GM13977 (cell line): ENCODE measurements at regions not wholly inside any gene's neighbourhood (a gene's known extent, or its start where the extent isn't known, plus 50 kb on each side); places are given as distances from the start of the nearest gene placed in this dataset.

Experiments
- DNase-seq: peaks from one replicate; pipeline ENCODE4 v3.0.0; 2012; ENCODE audit warnings: low spot score
- CTCF ChIP-seq: IDR thresholded peaks from 2 replicates; pipeline ENCODE4 v1.5.1; 2012; ENCODE audit warnings: mild to moderate bottlenecking, control low read depth; ENCODE audit not compliant: insufficient read depth; ENCODE audit errors: extremely low read depth, missing control alignments
- in situ Hi-C: fragments of 300-500 bp; cut with MboI; formaldehyde crosslinking; loops from one replicate; pipeline ENCODE4 v1.12.0; 2022; ENCODE audit warnings: low sequenced_read_pairs, low pct_unique_long_range_greater_than_20kb, mixed read lengths, inconsistent platforms; ENCODE audit not compliant: unreplicated experiment

- no peak for TF ChIP-seq CTCF
- in situ Hi-C loops = no loop called here
- no peak for DNase-seq
Measured at GRCh38 chr15:45842151-45842550, 207.3 kb downstream of the SQOR start.

GRCh38 chr15:45847645-45848044 lies 212.8 kb downstream of the SQOR start:
- no peak for DNase-seq
- in situ Hi-C loops = no loop called here
- no peak for TF ChIP-seq CTCF

GRCh38 chr15:45849136-45849535 lies 214.3 kb downstream of the SQOR start:
- in situ Hi-C loops = no loop called here
- no peak for TF ChIP-seq CTCF
- DNase-seq = no peak

GRCh38 chr15:45854455-45855202 lies 219.8 kb downstream of the SQOR start:
- DNase-seq = no peak
- no peak for TF ChIP-seq CTCF
- in situ Hi-C loops = no loop called here

- no peak for DNase-seq
- TF ChIP-seq CTCF = no peak
- in situ Hi-C loops = no loop called here
Measured at GRCh38 chr15:45855210-45855906, 220.5 kb downstream of the SQOR start.

- no peak for TF ChIP-seq CTCF
- DNase-seq = no peak
- in situ Hi-C loops = no loop called here
Measured at GRCh38 chr15:45855907-45856579, 221.2 kb downstream of the SQOR start.
